GM12875 (cell line): ENCODE measurements at regions not wholly inside any gene's neighbourhood (a gene's known extent, or its start where the extent isn't known, plus 50 kb on each side); places are given as distances from the start of the nearest gene placed in this dataset.

Experiments
- H3K4me3 ChIP-seq: one replicate; pipeline ENCODE4 v1.5.1; 2011; ENCODE audit warnings: low read depth, low read length, control low read depth
- CTCF ChIP-seq: IDR thresholded peaks from 2 replicates; pipeline ENCODE4 v1.5.1; 2011; ENCODE audit warnings: low read depth, mild to moderate bottlenecking, control low read depth, inconsistent platforms, low read length, moderate library complexity, borderline replicate concordance; ENCODE audit not compliant: insufficient read depth

DNA sequence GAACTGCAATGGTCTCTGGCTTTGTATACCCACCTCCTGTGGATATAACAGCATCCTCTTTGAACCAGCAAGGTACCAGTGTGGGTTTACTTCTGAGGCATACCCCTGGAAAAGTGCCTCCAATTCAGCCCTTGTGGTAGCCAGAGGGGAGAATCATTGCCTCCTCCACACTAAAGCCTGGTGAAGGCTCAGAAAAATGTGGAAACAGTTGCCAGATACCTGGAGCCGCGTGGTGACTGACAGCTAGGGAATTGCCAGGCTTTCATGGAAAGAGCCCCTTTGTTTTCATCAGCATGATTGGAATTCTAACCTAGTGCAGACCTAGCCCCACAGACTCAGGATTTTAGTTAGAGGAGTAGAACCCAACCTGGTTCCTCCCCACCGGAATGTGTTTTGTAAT is 168.6 kb upstream of the KLF3 start:
- no peak for TF ChIP-seq CTCF
- no peak overlapping the region for H3K4me3 ChIP-seq

DNA sequence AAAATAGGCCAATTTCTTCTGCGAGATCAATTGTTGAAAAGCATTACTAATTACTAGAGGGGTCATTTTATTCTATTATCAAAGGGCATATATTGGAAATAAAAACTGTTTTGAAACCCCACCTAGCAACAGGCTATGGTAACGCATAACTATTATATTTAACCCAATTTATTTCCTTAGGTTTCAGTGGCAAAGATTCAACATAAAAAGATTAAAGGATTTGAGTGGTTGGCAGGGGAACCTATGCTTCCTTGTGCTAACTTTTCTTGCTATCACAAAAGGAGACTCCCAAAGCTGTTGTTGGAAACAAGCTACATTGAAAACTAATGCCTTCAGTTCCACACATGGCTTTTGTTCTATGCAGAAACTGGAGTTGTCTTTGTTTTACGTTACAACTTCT is 166.9 kb upstream of the KLF3 start:
- H3K4me3 ChIP-seq, result no peak overlapping the region
- TF ChIP-seq CTCF, result no peak

DNA sequence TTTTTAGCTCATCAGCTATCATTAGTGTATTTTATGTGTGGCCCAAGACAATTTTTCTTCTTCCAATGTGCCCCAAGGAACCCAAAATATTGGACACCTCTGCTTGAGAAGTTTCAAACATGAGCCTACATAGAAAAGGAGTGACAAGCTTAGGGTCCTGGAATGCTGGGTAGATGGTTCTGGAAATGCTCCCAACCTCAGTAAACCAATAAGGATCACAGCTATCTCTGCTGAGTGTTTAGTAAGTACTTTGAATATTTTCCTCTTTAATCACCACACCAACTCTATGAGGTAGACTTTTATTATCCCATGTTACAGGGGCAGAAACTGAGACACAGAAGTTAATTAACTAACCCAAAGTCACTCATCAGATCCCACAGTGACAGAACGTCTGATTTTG is 164.9 kb upstream of the KLF3 start:
- no peak for TF ChIP-seq CTCF

DNA sequence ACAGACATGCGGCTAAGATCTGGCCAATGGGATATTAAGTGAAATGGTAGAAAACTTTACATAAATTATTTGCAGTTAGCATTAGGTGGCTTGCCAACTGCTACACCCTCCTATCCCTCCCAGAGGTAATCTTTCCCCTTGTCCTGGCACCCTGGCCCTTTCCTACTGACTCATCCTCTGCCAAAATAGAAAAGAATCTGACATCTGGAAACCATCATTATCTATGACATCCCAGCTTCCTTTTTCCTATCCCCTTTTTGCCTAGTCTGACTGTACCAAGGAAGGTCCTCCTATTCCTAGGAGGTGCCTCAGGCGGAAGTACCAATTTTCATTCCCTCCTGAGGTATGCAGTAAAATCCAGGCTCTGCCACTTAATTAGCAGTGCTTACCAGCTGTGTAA is 163.6 kb upstream of the KLF3 start:
- TF ChIP-seq CTCF, result no peak
- no peak overlapping the region for H3K4me3 ChIP-seq

More for the DNA sequence above, 164.9 kb upstream of the KLF3 start:
- no peak overlapping the region for H3K4me3 ChIP-seq

GRCh38 chr4:38501698-38502097 is 162.3 kb upstream of the KLF3 start:
- no peak overlapping the region for H3K4me3 ChIP-seq
- no peak for TF ChIP-seq CTCF

- no peak overlapping the region for H3K4me3 ChIP-seq
- TF ChIP-seq CTCF, result no peak
Measured at GRCh38 chr4:38503689-38504395, 160.2 kb upstream of the KLF3 start.

DNA sequence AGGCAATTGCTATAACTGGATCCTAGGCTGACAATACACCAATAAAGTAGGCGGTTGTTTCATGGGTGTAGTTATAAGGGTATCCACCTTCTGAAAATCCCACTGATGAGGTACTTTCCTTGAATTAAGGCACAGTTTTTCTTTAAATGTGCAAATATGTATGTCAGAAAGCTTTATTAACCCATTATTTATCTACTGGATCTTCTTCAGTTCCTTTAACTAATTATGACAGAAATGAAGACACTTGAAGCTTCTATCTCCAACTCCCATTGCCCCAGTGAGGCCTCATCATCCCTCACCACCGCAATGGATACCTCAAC is 159.6 kb upstream of the KLF3 start:
- H3K4me3 ChIP-seq, result no peak overlapping the region
- no peak for TF ChIP-seq CTCF
